Inflammatory macrophage treated with lipopolysaccharide for 1 hour (primary cell): ENCODE measurements at regions not wholly inside any gene's neighbourhood (a gene's known extent, or its start where the extent isn't known, plus 50 kb on each side); places are given as distances from the start of the nearest gene placed in this dataset.
A peak's percentile ranks its signal among the peaks of the same experiment; 100 is the strongest.

ENCODE experiments used
- DNase-seq, 2 donors: peaks; one replicate each; pipeline ENCODE4 v3.0.0-alpha.2; 2020 to 2022

DNA sequence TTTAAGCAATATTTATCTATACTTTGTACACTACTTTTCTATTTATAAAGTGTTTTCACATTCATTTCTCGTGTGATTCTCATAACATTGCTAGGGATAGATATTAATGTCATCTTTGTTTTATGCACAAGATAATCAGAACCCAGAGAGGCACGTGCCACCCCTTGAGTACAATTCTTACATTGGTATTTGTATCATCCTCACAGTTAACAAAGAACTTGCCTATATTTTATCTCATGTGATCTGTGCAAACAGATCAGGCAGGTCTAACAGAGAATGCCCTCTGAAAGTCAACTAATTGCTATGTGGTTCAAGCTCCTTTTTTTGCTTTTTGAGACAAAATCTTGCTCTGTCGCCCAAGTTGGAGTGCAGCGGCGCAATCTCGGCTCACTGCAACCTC is 604.5 kb downstream of the LMO4 start:
- DNase-seq: no peak

DNA sequence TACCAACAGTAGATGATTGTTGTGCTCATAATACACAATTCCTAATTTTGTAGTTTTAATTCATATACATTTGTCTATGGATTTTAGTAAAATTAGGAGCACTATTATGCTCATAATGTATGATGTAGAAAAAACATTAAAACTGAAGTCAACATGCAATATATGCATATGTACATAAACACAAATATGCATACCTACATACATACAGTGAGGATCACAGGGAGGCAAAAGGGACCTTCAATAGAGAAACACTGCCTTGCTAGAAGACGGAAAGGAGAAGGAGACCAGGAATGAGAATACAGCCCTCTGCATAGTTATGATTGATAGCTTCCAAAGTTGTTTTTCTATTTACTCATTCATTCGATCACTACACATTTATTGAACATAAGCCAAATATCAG is 606.5 kb downstream of the LMO4 start:
- DNase-seq: no peak

DNA sequence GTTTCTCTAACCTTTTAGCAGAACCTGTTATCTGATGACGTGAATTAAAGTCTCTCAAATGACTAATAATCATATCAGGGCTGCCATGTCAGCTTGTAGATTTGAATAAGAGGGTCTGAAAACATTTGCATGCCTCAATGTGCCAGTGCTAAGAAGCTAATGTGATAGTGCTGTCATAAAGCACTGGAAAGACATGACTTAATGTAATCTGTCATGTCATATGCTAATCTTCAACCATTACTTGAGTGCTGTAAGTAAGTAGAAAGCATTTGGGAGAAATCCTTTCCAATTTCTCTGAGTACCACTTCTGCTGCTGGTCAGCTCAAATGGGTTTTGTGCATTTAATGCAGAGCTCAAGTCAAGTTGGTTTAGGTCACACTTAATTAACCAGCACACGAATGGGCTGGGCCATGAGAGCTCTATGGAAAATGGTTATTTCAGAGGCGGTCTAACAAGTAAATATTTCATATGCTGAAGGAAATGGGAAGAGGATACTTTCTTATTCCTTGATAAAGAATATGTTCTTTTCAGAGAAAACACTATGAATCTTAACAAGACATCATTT is 609.2 kb downstream of the LMO4 start:
- no peak for DNase-seq

DNA sequence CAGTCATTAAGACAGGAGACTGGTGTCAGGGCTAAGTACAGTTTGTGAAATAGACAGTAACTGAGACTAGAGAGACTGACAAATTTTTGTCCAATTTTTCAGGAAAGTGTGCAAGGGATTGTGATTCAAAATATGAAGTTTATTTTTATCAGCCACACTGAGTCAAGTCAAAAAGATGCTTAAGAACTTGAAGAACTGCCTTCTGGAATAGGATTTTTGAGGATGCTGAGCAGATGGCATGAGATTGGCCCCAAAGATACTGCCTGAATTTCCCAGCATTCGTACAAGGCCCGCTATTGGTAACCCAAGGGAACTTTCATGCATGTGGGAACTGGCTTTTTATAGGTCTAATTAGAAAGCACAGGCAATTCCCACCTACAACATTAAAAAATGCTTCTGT is 610.0 kb downstream of the LMO4 start:
- DNase-seq: no peak

DNA sequence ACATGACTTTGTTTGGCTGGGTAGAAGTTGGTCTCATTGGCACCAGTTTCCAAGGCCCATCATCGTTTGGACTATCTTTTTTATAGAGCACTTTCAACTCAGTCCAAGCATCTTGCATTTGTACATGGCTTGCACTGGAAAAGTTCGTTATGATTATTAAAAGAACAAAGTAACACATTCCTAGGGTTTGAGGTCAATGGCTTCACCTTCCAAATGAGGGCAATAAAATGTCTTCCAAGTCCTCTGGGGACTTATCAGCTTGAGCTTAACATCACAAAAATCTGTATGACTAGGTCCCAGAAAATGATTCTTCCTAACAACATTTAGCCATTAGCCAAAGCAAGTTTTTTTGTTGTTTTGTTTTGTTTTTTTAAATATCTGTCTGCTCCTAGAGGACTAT is 610.8 kb downstream of the LMO4 start:
- DNase-seq: no peak

DNA sequence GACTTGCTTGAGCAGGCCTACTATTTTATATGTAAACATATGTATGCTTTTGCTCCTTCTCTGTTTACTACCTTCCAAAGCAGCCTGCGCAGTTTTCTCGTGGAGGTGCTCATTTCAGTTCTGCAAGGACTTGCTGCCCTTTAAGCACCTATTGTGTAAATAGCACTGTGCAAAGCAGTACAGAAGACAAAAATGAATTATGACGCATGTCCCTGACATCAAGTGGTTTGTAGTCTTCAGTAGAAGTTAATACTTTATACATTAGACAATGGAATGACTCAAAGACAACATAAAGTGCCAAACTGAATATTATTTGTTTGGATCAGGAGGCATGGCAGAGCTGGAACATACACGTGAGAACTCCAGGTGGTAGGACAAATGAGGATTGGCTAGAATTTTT is 611.7 kb downstream of the LMO4 start:
- DNase-seq: no peak

DNA sequence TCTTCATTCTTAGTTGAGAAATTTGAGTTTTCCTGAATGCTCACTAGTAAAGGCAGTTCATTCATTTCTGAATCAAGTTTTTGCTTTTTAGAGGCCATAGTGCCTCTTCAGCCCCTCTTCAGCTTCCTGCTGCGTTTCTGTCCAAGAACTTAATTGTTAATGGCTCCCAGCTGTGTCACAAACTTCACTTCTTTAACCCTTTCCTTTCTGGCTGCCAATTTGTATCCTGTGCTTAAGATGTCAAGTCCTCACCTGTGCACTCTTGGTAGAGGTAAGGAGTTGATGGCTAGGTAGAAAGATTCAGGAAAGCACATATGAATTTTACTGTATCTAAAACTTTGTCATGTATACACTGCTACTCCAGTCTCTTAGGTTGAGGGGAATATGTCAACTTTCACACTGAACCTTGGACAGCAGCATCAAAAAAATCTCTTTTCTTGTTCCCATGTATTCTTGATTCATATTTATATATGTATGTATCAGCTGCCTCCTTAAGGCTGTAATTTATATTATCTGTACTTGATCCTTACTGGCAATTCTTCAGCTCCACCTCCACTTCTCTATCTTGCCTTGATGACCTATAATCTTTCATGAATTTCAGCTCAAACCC is 612.8 kb downstream of the LMO4 start:
- DNase-seq: no peak

DNA sequence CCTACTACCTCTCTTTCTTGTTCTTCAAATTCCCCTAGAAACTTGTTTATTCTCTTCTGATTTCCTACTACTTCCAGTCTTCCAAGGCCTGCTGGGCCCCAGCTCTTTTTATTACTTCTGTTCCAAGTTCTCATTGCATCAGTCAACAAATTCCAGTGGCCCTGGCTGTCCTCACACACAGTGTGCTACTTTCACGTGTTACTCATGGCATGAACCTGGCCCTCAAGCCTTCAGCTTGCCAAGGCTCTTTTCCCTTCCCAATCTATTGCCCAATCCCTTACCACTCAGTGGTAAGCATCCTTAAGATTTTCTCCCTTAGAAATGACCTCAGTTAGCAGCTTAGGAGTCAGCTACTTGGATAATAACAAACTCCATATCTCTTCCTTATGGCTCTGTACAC is 613.5 kb downstream of the LMO4 start:
- no peak for DNase-seq

DNA sequence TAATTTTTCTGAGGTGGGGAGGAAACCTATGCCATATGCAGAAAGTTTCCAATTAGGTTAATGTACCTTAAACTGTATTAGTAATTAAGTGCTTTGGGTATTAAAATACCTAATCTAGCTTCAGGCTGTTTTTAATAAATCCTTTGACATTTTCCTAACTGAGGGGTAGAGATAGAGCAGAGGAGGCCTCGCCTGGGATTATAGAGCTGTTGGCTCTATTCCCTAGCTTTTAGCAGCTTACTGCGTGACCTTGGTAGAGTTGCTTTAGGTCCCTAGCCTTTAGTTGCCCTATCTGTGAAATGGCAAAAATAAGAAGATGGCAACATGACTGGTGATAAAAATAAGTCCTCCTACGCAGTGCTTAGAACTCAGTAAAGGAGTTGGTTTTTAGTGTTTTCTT is 621.0 kb downstream of the LMO4 start:
- DNase-seq: no peak

DNA sequence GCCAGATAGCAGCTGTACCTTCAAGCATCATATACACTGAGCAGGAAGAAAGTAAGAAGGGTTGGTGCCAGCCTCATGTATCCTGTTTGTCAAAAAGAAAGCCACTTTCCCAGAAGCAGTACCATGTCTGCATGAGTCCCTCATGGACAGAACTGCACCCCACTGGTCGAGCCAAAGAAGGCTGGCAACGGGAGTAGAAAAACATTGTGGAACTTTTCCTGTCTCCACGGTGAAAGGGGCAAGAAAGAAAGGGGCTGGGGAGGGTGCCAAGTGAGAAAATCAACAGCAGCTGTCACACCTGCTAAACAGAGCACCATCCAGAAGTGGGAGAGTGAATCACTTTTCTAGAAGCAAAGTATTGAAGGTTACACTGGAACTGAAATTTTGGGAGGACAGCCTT is 621.7 kb downstream of the LMO4 start:
- no peak for DNase-seq

DNA sequence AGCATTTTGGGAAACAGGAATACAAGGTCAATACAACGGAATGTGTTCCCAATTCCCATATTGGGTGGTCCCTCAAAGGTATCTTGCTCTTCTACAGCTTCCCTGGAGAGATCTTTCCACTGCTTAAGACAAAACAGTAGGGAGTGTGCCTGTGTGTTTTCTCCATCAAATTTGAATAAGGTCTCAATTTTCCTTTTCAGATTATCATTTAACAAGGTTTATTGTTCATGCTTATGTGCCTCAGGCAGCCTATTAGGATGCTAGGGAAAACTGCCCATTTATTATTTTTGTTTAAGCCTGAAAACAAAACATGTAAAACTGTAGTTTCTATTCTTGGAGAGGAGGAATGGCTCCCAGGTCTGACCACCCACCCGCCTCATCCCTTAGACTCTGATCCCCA is 622.7 kb downstream of the LMO4 start:
- DNase-seq: no peak

DNA sequence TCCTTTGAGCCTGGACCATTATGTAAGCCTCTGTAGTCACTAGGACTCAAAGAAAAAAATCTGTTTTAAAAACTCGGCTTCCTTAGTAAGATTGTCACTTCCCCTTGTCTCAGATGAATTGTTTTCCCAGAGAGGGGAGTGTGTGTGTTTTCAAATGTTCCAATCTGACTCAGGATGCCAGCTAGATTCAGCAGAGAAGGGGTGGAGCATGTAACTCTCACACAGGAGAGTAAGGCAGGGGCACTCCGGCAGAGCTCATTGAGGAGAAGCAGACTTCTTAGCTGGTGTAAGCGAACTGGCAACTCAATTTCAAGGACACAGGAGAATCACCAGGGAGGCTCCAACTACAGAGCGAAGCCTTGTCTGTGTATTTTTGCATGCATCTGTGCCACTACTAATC is 623.2 kb downstream of the LMO4 start:
- no peak for DNase-seq

DNA sequence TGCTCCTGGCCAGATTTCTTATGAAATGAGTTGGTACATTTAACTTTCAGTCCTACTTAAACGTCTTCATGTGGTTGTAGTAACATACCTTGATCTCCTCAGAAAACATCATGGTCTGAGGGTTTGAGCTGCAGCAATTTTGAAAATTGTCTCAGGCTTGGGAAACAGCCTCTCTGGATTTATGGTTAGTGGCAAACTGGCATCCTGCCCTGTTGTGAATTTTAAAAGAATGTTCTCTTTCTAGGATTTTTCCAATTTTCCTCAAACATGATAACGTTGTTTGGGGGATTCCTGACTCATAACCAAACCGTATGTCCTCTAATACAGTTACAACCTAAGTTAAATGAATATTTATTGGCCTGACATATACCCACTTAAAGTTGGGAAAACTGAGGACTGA is 624.4 kb downstream of the LMO4 start:
- DNase-seq: no peak

DNA sequence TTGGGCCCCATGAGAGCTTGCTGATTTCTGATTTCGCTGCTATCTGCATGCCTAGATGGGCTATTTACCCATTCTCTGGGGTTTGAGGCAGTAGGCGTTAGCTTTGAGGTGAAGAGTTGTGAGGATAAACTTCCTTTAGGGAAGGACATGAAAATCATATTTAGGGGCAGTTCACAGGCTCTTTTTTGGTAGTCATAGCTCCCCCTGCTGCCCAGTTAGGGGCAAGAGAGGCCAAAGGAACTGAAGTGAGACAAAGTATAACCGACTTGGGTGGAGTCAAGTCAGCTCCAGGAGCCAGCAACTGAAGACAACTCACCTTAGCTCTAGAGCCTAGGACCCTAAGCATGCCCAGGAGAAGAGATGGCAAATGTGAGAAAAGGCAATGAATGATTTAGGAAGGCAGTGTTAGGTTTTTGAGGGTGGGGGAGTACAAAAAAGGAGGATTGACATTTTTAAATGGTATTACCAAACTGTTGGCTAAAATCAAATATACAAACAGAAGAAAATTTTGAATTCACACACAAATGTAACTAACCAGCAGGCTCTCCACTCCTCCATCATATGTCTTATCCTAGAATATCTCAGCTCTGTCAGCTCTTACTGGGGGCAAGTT is 625.2 kb downstream of the LMO4 start:
- DNase-seq: peak; percentile 50 to 77

DNA sequence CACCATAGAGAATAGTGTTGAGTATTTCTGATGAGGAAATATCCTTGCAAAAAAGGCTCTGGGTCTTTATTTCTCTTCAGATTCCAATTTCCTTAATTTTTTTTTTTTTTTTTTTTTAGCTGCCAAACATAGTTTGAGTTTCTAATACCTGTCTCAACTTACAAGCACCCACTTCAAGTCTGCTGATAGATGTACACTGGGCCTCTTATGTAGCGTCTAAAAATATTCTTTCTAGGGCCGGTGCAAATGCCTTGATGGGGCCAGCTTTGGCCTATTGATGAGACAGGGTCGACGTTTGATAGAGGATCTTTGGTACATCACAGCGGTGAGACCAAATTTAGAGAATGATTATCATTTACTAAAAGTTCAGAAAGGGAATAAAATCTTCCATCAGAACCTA is 626.4 kb downstream of the LMO4 start:
- DNase-seq: no peak

DNA sequence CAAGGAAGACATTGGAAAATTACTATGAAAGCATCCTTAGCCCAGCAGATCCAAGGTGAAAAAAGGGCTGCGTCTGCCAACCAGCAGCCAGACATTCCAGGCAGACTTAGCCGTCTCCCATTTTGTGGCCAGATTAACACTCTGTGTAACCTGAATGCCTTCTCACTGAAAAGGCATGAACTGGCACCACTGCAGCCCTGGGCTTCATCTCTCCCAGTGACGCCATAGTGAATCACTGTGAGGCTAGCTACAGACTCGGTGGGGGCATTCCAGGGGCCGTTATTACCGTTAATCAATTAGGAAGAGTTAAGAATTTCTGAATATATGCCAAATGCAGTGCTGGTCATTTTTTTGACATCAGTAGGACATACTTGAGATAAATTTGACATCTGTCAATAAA is 627.4 kb downstream of the LMO4 start:
- DNase-seq: no peak

DNA sequence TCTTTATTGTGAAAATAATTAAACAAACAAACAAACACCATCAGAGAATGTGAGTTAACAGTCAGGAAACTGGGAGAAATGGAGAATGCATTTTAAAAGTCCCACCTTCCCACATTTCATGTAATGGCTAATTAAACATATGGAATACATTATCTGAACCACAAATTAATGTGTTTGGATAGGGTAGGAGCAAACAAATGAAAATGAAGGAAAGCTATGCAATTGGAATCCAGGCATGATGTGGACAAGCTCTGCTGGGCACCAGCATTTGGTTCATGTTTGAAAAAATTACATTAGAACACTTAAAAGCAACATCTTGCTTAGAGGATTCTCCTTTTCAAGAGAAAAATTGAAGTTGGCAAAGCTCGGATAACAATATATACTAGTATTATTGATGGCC is 628.1 kb downstream of the LMO4 start:
- no peak for DNase-seq

DNA sequence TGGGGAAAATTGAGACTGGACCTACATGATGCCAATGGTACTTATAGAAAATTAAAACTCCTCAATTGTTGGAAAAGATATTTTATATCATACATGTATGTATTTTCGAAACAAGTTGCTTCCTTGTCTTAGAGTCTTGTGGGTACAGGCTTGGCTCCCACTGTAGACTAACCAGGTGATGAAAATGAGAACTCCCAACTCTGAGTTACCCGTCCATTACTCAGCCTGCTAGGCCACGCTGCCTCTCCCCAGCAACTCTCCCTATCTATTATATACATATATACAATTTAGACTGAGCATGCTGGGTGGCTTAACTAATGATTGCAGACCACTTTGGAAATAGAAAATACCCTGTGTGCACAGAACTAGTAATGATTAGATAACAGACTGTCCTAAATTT is 628.7 kb downstream of the LMO4 start:
- no peak for DNase-seq

DNA sequence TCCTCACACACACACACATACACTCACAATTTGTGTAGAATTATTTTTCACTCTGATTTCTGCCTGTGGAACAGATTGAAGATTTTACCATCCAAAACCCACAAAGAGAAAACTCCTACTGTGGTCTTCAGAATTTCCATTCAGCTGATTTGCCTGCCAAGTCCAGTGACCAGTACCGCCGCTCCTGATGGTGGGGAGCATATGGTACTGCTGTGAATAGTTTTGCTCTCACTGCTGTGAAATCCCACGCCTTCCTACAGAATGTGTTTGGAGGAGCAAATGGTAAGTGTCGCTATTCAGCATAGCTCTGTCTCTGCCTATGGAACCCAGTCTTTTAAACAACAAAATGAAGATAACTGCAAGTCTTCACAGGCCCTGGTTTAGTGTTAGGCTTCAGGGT is 629.5 kb downstream of the LMO4 start:
- no peak for DNase-seq

DNA sequence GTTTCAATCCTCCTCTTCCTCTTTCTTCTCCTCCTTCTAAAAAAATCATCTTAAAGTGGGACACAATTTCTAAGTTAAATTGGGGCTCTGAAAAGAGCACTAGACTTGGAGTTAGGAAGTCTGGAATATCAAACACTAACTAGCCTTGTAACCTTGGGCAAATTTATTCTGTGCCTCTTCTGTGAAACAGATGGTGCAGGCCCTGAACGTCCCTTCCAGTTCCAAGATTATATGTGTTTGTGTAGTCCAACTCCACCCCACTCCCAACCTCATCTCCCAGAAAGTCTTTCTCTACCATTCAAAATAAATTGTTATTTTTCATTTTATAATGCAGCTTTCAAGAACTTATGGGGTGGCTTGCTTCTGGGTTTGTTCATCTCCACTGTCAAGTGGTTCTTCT is 630.0 kb downstream of the LMO4 start:
- no peak for DNase-seq

DNA sequence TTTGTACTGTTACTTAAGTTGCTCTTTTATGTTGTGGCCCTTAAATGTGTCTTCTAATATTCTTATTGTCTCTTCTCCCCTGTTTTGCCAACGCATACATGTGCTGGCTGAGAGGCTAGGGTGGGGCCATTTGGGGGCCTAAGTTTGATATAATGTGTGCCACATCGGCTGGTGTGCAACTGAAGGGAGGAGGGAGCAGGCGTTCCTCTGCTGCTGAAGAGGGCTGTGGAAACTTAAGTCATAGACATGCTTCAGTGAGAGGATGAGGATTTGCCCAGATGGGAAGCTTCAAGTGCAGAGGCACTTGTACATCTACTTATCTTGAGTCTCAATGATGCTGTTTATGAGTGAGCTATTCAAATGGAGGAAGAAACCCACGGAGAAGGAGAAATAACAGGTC is 630.6 kb downstream of the LMO4 start:
- DNase-seq: no peak

DNA sequence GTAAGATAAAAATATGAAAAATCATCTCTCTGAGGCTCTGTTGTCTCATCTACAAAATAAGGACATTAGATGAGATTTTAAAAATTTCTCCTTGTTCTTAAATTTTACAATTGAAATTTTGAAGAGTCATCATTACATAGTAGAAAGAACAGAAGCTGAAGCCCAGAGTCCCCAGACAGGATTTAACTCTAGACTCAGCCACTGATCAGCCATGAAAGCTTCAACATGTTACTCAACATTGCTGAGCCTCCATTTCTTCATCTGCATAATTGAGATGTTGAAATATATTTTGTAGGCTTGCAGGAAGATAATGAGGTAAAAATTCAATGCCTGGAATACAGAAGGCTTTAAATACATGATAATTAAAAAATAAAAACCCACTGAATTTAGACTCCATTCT is 633.3 kb downstream of the LMO4 start:
- no peak for DNase-seq

DNA sequence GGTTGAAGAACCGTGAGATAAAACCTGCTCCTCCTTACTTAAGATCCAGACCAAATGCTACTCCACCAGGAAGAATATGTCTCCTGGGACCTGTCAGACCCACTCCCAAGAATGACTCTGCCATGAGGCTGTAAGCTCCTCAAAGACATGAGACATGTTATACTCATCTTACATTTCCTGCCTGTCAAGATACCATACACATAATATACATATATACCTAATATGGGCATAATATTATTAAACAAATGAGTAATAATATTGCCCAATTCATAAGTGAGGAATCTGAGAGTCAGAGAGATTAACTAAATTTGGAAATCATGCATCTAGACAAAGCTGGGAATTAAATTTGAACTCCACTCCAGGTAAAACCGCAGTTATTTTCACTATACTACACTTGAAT is 634.9 kb downstream of the LMO4 start:
- no peak for DNase-seq

DNA sequence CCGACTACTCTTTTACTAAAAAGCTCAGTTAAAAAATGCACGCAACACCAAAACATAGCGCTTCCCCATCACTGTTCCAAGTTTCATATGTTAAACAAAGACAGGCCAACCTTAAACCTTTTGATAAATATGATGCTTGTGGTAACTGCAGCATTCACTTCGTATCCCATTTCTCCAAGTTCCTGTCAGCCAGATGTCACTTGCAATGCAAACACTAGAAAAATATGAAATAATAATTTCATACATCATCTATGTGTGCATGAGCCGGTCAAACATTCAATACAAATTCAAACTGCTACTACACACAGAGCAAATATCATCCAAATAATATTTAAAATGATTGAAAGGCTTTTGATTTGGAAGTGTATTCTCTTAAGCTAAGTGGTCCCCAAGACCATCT is 636.5 kb downstream of the LMO4 start:
- DNase-seq: no peak
